BLaER1 (cell line): ENCODE measurements at regions not wholly inside any gene's neighbourhood (a gene's known extent, or its start where the extent isn't known, plus 50 kb on each side); places are given as distances from the start of the nearest gene placed in this dataset.
A peak's percentile ranks its signal among the peaks of the same experiment; 100 is the strongest.

Experiments used
- H3K27ac ChIP-seq: shearing (Covaris generic); formaldehyde crosslinking; 2 replicates; pipeline ENCODE4 v1.8.1; 2022
- H3K27me3 ChIP-seq: shearing (Covaris generic); formaldehyde crosslinking; 2 replicates; pipeline ENCODE4 v1.8.1; 2022
- H3K36me3 ChIP-seq: shearing (Covaris generic); formaldehyde crosslinking; 2 replicates; pipeline ENCODE4 v1.8.1; 2022
- H3K4me1 ChIP-seq: shearing (Covaris generic); formaldehyde crosslinking; 2 replicates; pipeline ENCODE4 v1.8.1; 2022
- H3K4me2 ChIP-seq: shearing (Covaris generic); formaldehyde crosslinking; 2 replicates; pipeline ENCODE4 v1.8.1; 2022
- H3K4me3 ChIP-seq: shearing (Covaris generic); formaldehyde crosslinking; 2 replicates; pipeline ENCODE4 v1.8.1; 2022
- H3K9ac ChIP-seq: shearing (Covaris generic); formaldehyde crosslinking; 2 replicates; pipeline ENCODE4 v1.8.1; 2022
- H3K9me3 ChIP-seq: shearing (Covaris generic); formaldehyde crosslinking; 2 replicates; pipeline ENCODE4 v1.8.1; 2022
- H4K20me1 ChIP-seq: shearing (Covaris generic); formaldehyde crosslinking; 2 replicates; pipeline ENCODE4 v1.8.1; 2022
- Cebpa-rat ChIP-seq: shearing (Covaris generic); IDR thresholded peaks from 2 replicates; pipeline ENCODE4 v1.8.1; 2022

GRCh38 chr16:51040637-51041036, 110.4 kb downstream of the SALL1 start:
- Histone ChIP-seq H3K27me3 (no peaks in the 10 kb centered on the region), H3K9me3 (no peaks in the 10 kb centered on the region), H3K36me3 (no peaks in the 10 kb centered on the region), H3K9ac (no peak overlapping the region), H4K20me1 (no peaks in the 10 kb centered on the region), H3K27ac (no peak overlapping the region), H3K4me1 (peaks cover 49% of the 10 kb centered on the region), H3K4me2 (no peak overlapping the region), H3K4me3 (no peak overlapping the region)
- TF ChIP-seq Cebpa-rat: no peak

GRCh38 chr16:51039638-51040331, 111.3 kb downstream of the SALL1 start:
- Histone ChIP-seq H3K36me3 (no peaks in the 10 kb centered on the region), H3K4me1 (peaks cover 57% of the 10 kb centered on the region), H3K27ac (peak overlapping the region; percentile 15; the same call in 1 of the 2 replicates), H3K9ac (no peak overlapping the region), H3K27me3 (no peaks in the 10 kb centered on the region), H4K20me1 (no peaks in the 10 kb centered on the region), H3K9me3 (no peaks in the 10 kb centered on the region), H3K4me2 (no peak overlapping the region), H3K4me3 (no peak overlapping the region)
- TF ChIP-seq Cebpa-rat: no peak

- H3K9ac ChIP-seq: peak overlapping the region; percentile 54; the same call in 1 of the 2 replicates
- peaks cover 80% of the 10 kb centered on the region for H3K4me1 ChIP-seq
- TF ChIP-seq Cebpa-rat: peak; percentile 33; the same call in 1 of the 2 replicates
- H3K4me3 ChIP-seq: peak overlapping the region; percentile 37; the same call in 1 of the 2 replicates
- no peaks in the 10 kb centered on the region for H3K36me3 ChIP-seq
- H4K20me1 ChIP-seq: no peaks in the 10 kb centered on the region
- no peaks in the 10 kb centered on the region for H3K27me3 ChIP-seq
- peak overlapping the region; percentile 86 for H3K27ac ChIP-seq
- H3K9me3 ChIP-seq: no peaks in the 10 kb centered on the region
- H3K4me2 ChIP-seq: peak overlapping the region; percentile 83
These were observed 115.4 kb downstream of the SALL1 start for GRCh38 chr16:51035711-51036110.

- Histone ChIP-seq H3K4me2 (peak overlapping the region; percentile 83), H3K9ac (peak overlapping the region; percentile 54; the same call in 1 of the 2 replicates), H4K20me1 (no peaks in the 10 kb centered on the region), H3K4me1 (peaks cover 81% of the 10 kb centered on the region), H3K9me3 (0 out of 2 replicates have a peak, but pooled peaks cover 3% of the 10 kb centered on the region), H3K27ac (peak overlapping the region; percentile 86), H3K36me3 (no peaks in the 10 kb centered on the region), H3K4me3 (peak overlapping the region; percentile 37; the same call in 1 of the 2 replicates), H3K27me3 (no peaks in the 10 kb centered on the region)
- no peak for TF ChIP-seq Cebpa-rat
These were observed 116.0 kb downstream of the SALL1 start for GRCh38 chr16:51035110-51035498.

GRCh38 chr16:51034481-51035109, 116.5 kb downstream of the SALL1 start:
- H3K9ac ChIP-seq: peak overlapping the region; percentile 54; the same call in 1 of the 2 replicates
- H3K27ac ChIP-seq: peak overlapping the region; percentile 86
- no peak; the same call in 1 of the 2 replicates for TF ChIP-seq Cebpa-rat
- H3K4me3 ChIP-seq: 0 out of 2 replicates have a peak overlapping the region, but pooled peaks have one; percentile 22
- H3K4me2 ChIP-seq: peak overlapping the region; percentile 83
- no peaks in the 10 kb centered on the region for H3K36me3 ChIP-seq
- H3K9me3 ChIP-seq: 0 out of 2 replicates have a peak, but pooled peaks cover 7% of the 10 kb centered on the region
- H3K27me3 ChIP-seq: no peaks in the 10 kb centered on the region
- peaks cover 84% of the 10 kb centered on the region for H3K4me1 ChIP-seq
- no peaks in the 10 kb centered on the region for H4K20me1 ChIP-seq

- peaks cover 69% of the 10 kb centered on the region for H3K4me1 ChIP-seq
- no peak for TF ChIP-seq Cebpa-rat
- H3K9ac ChIP-seq: no peak overlapping the region
- H3K36me3 ChIP-seq: no peaks in the 10 kb centered on the region
- no peaks in the 10 kb centered on the region for H4K20me1 ChIP-seq
- peaks cover 28% of the 10 kb centered on the region for H3K9me3 ChIP-seq
- peak overlapping the region; percentile 75 for H3K4me2 ChIP-seq
- no peaks in the 10 kb centered on the region for H3K27me3 ChIP-seq
- peak overlapping the region; percentile 57 for H3K27ac ChIP-seq
- H3K4me3 ChIP-seq: no peak overlapping the region
These were observed 119.5 kb downstream of the SALL1 start for GRCh38 chr16:51031598-51031997.

- H3K4me2 ChIP-seq: peak overlapping the region; percentile 75
- H3K27me3 ChIP-seq: no peaks in the 10 kb centered on the region
- peaks cover 28% of the 10 kb centered on the region for H3K9me3 ChIP-seq
- peak overlapping the region; percentile 57; the same call in 1 of the 2 replicates for H3K27ac ChIP-seq
- no peak for TF ChIP-seq Cebpa-rat
- H3K9ac ChIP-seq: no peak overlapping the region
- no peaks in the 10 kb centered on the region for H4K20me1 ChIP-seq
- peaks cover 66% of the 10 kb centered on the region for H3K4me1 ChIP-seq
- H3K4me3 ChIP-seq: peak overlapping the region; percentile 32
- no peaks in the 10 kb centered on the region for H3K36me3 ChIP-seq
These were observed 120.6 kb downstream of the SALL1 start for GRCh38 chr16:51030516-51030915.

- Histone ChIP-seq H3K27me3 (no peaks in the 10 kb centered on the region), H3K4me3 (no peak overlapping the region), H3K27ac (no peak overlapping the region), H4K20me1 (no peaks in the 10 kb centered on the region), H3K4me1 (peaks cover 20% of the 10 kb centered on the region), H3K9ac (no peak overlapping the region), H3K36me3 (no peaks in the 10 kb centered on the region), H3K4me2 (0 out of 2 replicates have a peak overlapping the region, but pooled peaks have one; percentile 18), H3K9me3 (peaks cover 28% of the 10 kb centered on the region)
- TF ChIP-seq Cebpa-rat: no peak
These were observed 125.3 kb downstream of the SALL1 start for GRCh38 chr16:51025588-51026290.

- no peak overlapping the region for H3K9ac ChIP-seq
- no peak for TF ChIP-seq Cebpa-rat
- peaks cover 11% of the 10 kb centered on the region for H3K4me1 ChIP-seq
- H3K36me3 ChIP-seq: no peaks in the 10 kb centered on the region
- no peak overlapping the region for H3K27ac ChIP-seq
- H3K9me3 ChIP-seq: peaks cover 21% of the 10 kb centered on the region
- H4K20me1 ChIP-seq: no peaks in the 10 kb centered on the region
- no peak overlapping the region for H3K4me3 ChIP-seq
- H3K27me3 ChIP-seq: no peaks in the 10 kb centered on the region
- H3K4me2 ChIP-seq: no peak overlapping the region
These were observed 126.4 kb downstream of the SALL1 start for GRCh38 chr16:51024703-51025102.
